Thyroid gland (tissue), 4 donors: ENCODE measurements at regions not wholly inside any gene's neighbourhood (a gene's known extent, or its start where the extent isn't known, plus 50 kb on each side); places are given as distances from the start of the nearest gene placed in this dataset.
A peak's percentile ranks its signal among the peaks of the same experiment; 100 is the strongest.

Experiments used
- DNase-seq, 2 donors: peaks; one replicate each; pipeline ENCODE4 v3.0.0-alpha.2; 2019
- H3K27ac ChIP-seq, 3 donors: fragments of 200-600 bp; sonication (generic); 1 replicate in 2 of 3; 2 replicates in 1 of 3; pipeline ENCODE4 v1.5.1; 2016 to 2019; ENCODE audit warnings: mild to moderate bottlenecking in 1 of 3, moderate library complexity in 1 of 3
- H3K27me3 ChIP-seq: fragments of 200-600 bp; sonication (generic); one replicate; pipeline ENCODE4 v1.5.1; 2019
- H3K36me3 ChIP-seq, 2 donors: fragments of 200-600 bp; sonication (generic); one replicate each; pipeline ENCODE4 v1.5.1; 2016 to 2019
- H3K4me1 ChIP-seq, 2 donors: fragments of 200-600 bp; sonication (generic); one replicate each; pipeline ENCODE4 v1.5.1; 2017 to 2019
- H3K4me3 ChIP-seq, 3 donors: fragments of 200-600 bp; sonication (generic); replicated peaks in 1 of 3; 1 replicate in 2 of 3; 2 replicates in 1 of 3; pipeline ENCODE4 v1.5.1; 2016; ENCODE audit warnings: mild to moderate bottlenecking in 1 of 3
- H3K9me3 ChIP-seq: fragments of 200-600 bp; sonication (generic); one replicate; pipeline ENCODE4 v1.5.1; 2017
- POLR2A ChIP-seq, 2 donors: fragments of 450-650 bp; IDR thresholded peaks; one replicate each; pipeline ENCODE4 v1.6.1; 2017; ENCODE audit warnings: antibody characterized with exemption in 2 of 2, mild to moderate bottlenecking in 2 of 2, moderate library complexity in 1 of 2
- WGBS, 2 donors: methylation state at CpG; one replicate each; pipeline ENCODE4 v1.1.5; 2017; 5-methylcytosine and 5-hydroxymethylcytosine counted together
- intact Hi-C: fragments of 100-400 bp; cut with DNase I; formaldehyde crosslinking; loops from one replicate; pipeline ENCODE4 v1.15.1; 2023
- TF ChIP-seq, protein P1 (sequence below), 6 experiments: fragments of 200-600 bp in 3 of 6; fragments of 450-650 bp in 3 of 6; sonication (generic) in 3 of 6; IDR thresholded peaks; one replicate each; pipeline ENCODE4 v1.5.1; 2016 to 2019; ENCODE audit warnings: antibody characterized with exemption in 6 of 6, mild to moderate bottlenecking in 2 of 6, inconsistent platforms in 1 of 6, moderate library complexity in 1 of 6

DNA sequence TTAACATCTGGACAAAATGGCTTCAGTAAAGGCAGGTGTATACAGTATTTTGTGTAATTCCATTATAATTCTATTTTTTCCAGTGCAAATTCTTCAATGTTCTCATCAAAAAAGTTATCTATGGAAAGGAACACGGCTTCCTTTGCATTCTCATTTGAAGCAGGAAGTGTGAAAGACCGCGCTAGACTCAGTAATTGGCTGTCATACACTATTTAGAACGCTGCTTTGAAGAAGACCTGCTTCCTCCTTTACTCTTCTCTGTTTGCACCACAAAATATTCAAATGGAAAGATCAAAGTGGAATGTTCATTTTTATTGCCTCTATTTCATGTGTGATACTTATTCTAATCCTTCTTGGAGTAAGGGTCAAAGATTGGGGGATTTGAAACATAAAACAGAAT is 883.7 kb downstream of the TSN start:
- no peak for DNase-seq
- no peak for TF ChIP-seq POLR2A (IDR thresholded peaks at IDR 0.05)
- TF ChIP-seq, protein P1, sequence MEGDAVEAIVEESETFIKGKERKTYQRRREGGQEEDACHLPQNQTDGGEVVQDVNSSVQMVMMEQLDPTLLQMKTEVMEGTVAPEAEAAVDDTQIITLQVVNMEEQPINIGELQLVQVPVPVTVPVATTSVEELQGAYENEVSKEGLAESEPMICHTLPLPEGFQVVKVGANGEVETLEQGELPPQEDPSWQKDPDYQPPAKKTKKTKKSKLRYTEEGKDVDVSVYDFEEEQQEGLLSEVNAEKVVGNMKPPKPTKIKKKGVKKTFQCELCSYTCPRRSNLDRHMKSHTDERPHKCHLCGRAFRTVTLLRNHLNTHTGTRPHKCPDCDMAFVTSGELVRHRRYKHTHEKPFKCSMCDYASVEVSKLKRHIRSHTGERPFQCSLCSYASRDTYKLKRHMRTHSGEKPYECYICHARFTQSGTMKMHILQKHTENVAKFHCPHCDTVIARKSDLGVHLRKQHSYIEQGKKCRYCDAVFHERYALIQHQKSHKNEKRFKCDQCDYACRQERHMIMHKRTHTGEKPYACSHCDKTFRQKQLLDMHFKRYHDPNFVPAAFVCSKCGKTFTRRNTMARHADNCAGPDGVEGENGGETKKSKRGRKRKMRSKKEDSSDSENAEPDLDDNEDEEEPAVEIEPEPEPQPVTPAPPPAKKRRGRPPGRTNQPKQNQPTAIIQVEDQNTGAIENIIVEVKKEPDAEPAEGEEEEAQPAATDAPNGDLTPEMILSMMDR (IDR thresholded peaks at IDR 0.05), result no peak
- H3K27me3 ChIP-seq, result no peaks in the 10 kb centered on the region
- H3K36me3 ChIP-seq, result no peaks in the 10 kb centered on the region
- H3K9me3 ChIP-seq, result no peaks in the 10 kb centered on the region
- H3K4me1 ChIP-seq, result no peaks in the 10 kb centered on the region
- H3K4me3 ChIP-seq, result no peak overlapping the region
- H3K27ac ChIP-seq, result no peak overlapping the region
- intact Hi-C loops, result no loop called here
- WGBS, 2 donors, result 74 to 83% methylated on average over 4 of the region's 4 CpGs

DNA sequence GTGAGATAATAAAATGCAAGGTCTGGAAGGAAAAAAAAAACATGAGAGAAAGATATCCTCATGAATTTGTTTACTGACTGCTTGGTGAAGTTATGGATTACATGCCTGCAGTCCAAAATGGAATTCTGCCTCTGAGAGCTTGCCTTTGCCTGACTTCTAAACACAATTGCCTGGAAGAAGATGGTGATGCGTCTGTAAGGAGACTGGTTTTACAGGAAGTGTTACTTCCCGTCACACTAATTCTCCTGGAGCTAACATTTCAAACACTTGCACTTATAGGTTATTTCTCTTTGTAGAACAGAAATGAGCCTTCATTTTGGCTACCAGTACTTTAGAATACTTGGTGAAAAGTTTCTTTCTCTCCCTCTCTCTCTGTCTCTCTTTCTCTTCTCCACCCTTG is 884.3 kb downstream of the TSN start:
- 72 to 74% methylated on average over 2 of the region's 2 CpGs for WGBS, 2 donors
- Histone ChIP-seq H3K9me3 (no peaks in the 10 kb centered on the region), H3K27me3 (no peaks in the 10 kb centered on the region), H3K27ac (no peak overlapping the region), H3K4me1 (no peaks in the 10 kb centered on the region), H3K4me3 (no peak overlapping the region), H3K36me3 (no peaks in the 10 kb centered on the region)
- intact Hi-C loops, result no loop called here
- DNase-seq, result no peak
- TF ChIP-seq POLR2A (IDR thresholded peaks at IDR 0.05), result no peak
- TF ChIP-seq, protein P1 (IDR thresholded peaks at IDR 0.05), result no peak

DNA sequence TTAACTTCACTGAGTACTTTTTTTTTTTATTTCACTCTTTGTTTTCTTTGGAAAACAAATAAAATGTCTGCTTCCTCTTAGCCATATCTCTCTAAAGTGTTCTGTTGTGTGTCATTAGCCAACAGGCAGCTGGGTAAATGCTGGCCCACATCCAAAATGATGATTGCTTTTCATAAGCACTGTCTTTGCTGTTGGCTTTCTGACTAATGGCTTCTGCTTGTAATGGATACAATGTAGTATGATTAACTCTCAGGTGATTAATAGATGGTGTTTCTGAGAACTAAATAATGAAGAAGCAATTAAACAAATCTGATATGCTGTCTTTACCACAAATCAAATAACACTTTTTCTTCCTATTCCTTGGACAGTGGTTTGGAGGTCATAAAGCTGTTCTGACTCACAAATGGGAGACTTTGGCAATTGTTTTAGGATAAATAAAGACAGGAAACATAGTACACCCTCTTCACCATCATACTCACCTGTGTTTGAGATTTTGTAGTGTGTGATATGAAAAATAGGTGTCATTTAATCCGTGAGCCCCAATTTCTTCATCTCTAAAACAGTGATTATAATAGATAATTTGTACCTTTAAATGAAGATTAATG is 888.4 kb downstream of the TSN start:
- WGBS, 2 donors, result 81 to 88% methylated on average over 1 of the region's 1 CpG
- DNase-seq, result peak in 1 of 2 donors; percentile 7
- no peaks in the 10 kb centered on the region for H3K4me1 ChIP-seq
- H3K36me3 ChIP-seq, result no peaks in the 10 kb centered on the region
- no peak for TF ChIP-seq POLR2A (IDR thresholded peaks at IDR 0.05)
- TF ChIP-seq, protein P1 (IDR thresholded peaks at IDR 0.05), result no peak
- no peak overlapping the region for H3K27ac ChIP-seq
- intact Hi-C loops, result no loop called here
- no peak overlapping the region for H3K4me3 ChIP-seq
- no peaks in the 10 kb centered on the region for H3K9me3 ChIP-seq
- H3K27me3 ChIP-seq, result no peaks in the 10 kb centered on the region

DNA sequence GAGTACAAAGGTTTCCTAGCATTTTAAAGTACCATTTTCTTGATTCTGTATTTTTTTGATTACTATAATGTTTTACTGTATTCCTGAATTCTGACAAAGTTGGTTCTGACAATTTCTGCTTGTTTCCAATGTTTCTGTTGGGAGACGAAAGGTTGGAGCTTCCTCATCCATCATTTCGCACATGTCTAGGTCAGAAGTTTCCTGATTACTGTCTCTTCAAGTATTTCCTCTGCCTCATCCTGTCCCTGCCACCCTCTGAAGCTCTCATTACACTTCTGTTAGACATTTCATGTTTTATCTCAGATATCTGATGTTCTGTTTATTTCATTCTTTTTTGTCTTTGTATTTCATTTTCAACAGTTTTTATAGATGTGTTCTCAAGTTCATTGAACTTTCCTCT is 895.8 kb downstream of the TSN start:
- TF ChIP-seq, protein P1 (IDR thresholded peaks at IDR 0.05), result no peak
- TF ChIP-seq POLR2A (IDR thresholded peaks at IDR 0.05), result no peak
- intact Hi-C loops, result no loop called here
- H3K4me3 ChIP-seq, result no peak overlapping the region
- DNase-seq, result no peak
- WGBS, 2 donors, result 81 to 84% methylated on average over 2 of the region's 2 CpGs
- no peaks in the 10 kb centered on the region for H3K27me3 ChIP-seq
- no peaks in the 10 kb centered on the region for H3K4me1 ChIP-seq
- no peaks in the 10 kb centered on the region for H3K36me3 ChIP-seq
- H3K27ac ChIP-seq, result no peak overlapping the region
- H3K9me3 ChIP-seq, result no peaks in the 10 kb centered on the region

DNA sequence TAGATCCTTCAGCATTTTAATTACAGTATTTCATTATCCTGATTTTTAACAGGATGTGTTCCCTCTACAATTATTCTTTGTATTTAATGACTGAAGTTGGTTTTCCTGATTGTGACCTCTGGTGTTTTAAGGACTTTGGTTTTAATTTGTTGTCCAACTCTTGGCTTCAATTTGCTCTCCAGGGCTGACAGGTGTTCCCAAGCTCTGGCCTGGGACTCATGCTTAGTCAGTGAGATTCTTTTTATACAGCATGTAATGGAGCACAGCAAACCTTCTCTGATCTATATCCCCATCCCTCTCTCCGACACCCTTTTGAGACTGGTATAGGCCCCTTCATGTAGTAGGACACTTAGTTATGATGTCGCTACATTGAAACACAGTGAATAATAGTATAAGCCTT is 896.3 kb downstream of the TSN start:
- intact Hi-C loops, result no loop called here
- Histone ChIP-seq H3K27ac (no peak overlapping the region), H3K4me1 (no peaks in the 10 kb centered on the region), H3K4me3 (no peak overlapping the region), H3K36me3 (no peaks in the 10 kb centered on the region), H3K27me3 (no peaks in the 10 kb centered on the region), H3K9me3 (no peaks in the 10 kb centered on the region)
- no peak for DNase-seq
- TF ChIP-seq, protein P1 (IDR thresholded peaks at IDR 0.05), result no peak
- TF ChIP-seq POLR2A (IDR thresholded peaks at IDR 0.05), result no peak
- WGBS, 2 donors, result 98 to 100% methylated on average over 2 of the region's 2 CpGs
